WTC11 (cell line): ENCODE measurements at regions not wholly inside any gene's neighbourhood (a gene's known extent, or its start where the extent isn't known, plus 50 kb on each side); places are given as distances from the start of the nearest gene placed in this dataset.

Experiments
- ATAC-seq: fragments of 200-7000 bp; cut with Tn5 transposase; 2 replicates; pipeline ENCODE4 v1.10.0; 2021; ENCODE audit warnings: mild to moderate bottlenecking, moderate library complexity
- CTCF ChIA-PET: fragments of 300-600 bp; sonication (Branson Sonifier 250); formaldehyde crosslinking; loops from one replicate; lab custom pipeline; 2021; ENCODE audit warnings: antibody characterized with exemption; lab: Charles Lee
- POLR2A ChIA-PET: fragments of 350-600 bp; sonication (Branson Sonifier 250); formaldehyde crosslinking; loops from one replicate; lab custom pipeline; 2021; ENCODE audit warnings: antibody characterized with exemption; lab: Charles Lee
- DNase-seq: peaks from one replicate; pipeline ENCODE4 v3.0.0; 2021; ENCODE audit warnings: low spot score
- H3K27ac Mint-ChIP-seq: 2 replicates; pipeline ENCODE4 v1.8.0; 2021; ENCODE audit warnings: mixed read lengths
- H3K27me3 Mint-ChIP-seq: 2 replicates; pipeline ENCODE4 v1.8.0; 2021; ENCODE audit warnings: low read depth, mild to moderate bottlenecking, moderate library complexity, mixed read lengths
- H3K36me3 Mint-ChIP-seq: 2 replicates; pipeline ENCODE4 v1.8.0; 2021; ENCODE audit warnings: mixed read lengths
- H3K4me1 Mint-ChIP-seq: 2 replicates; pipeline ENCODE4 v1.8.0; 2022; ENCODE audit warnings: mixed read lengths
- H3K4me3 Mint-ChIP-seq: 2 replicates; pipeline ENCODE4 v1.8.0; 2021; ENCODE audit warnings: mild to moderate bottlenecking, moderate library complexity, mixed read lengths
- H3K9me3 Mint-ChIP-seq: 2 replicates; pipeline ENCODE4 v1.8.0; 2021; ENCODE audit warnings: mixed read lengths
- CREM ChIP-seq: sonication (generic); formaldehyde crosslinking; IDR thresholded peaks from 2 replicates; pipeline ENCODE4 v1.8.1; 2022; ENCODE audit warnings: mild to moderate bottlenecking, missing genetic modification reagents, moderate library complexity
- ESRRA ChIP-seq: sonication (generic); formaldehyde crosslinking; IDR thresholded peaks from 2 replicates; pipeline ENCODE4 v1.8.1; 2022; ENCODE audit warnings: mild to moderate bottlenecking, missing genetic modification reagents, borderline replicate concordance
- FOXP1 ChIP-seq: sonication (generic); formaldehyde crosslinking; IDR thresholded peaks from 2 replicates; pipeline ENCODE4 v1.8.0; 2022; ENCODE audit warnings: missing genetic modification reagents, mild to moderate bottlenecking, moderate library complexity, borderline replicate concordance
- GRHL2 ChIP-seq: fragments of 250-450 bp; sonication (Bioruptor Pico); IDR thresholded peaks from 2 replicates; pipeline ENCODE4 v1.8.0; 2022; ENCODE audit warnings: mild to moderate bottlenecking, moderate library complexity; ENCODE audit not compliant: insufficient replicate concordance, severe bottlenecking
- GTF2I ChIP-seq: fragments of 250-450 bp; sonication (Bioruptor Pico); conservative IDR thresholded peaks from 2 replicates; pipeline ENCODE4 v1.4.0; 2021; ENCODE audit warnings: mild to moderate bottlenecking
- NFE2L1 ChIP-seq: sonication (generic); formaldehyde crosslinking; IDR thresholded peaks from 2 replicates; pipeline ENCODE4 v1.8.1; 2023; ENCODE audit warnings: missing genetic modification reagents
- NFYB ChIP-seq: sonication (generic); formaldehyde crosslinking; conservative IDR thresholded peaks from 2 replicates; pipeline ENCODE4 v1.8.0; 2022; ENCODE audit warnings: low read depth, missing genetic modification reagents
- RELA ChIP-seq: sonication (generic); formaldehyde crosslinking; IDR thresholded peaks from 2 replicates; pipeline ENCODE4 v1.8.1; 2022; ENCODE audit warnings: missing genetic modification reagents, mild to moderate bottlenecking, borderline replicate concordance
- ZNF416 ChIP-seq: fragments of 250-450 bp; sonication (Bioruptor Pico); IDR thresholded peaks from 2 replicates; pipeline ENCODE4 v1.9.0; 2021; ENCODE audit warnings: mild to moderate bottlenecking, inconsistent platforms
- ZNF671 ChIP-seq: fragments of 250-450 bp; sonication (Bioruptor Pico); IDR thresholded peaks from 2 replicates; pipeline ENCODE4 v1.8.0; 2021; ENCODE audit warnings: mild to moderate bottlenecking
- TF ChIP-seq, protein P1 (sequence below): sonication (generic); formaldehyde crosslinking; IDR thresholded peaks from 2 replicates; pipeline ENCODE4 v1.8.1; 2023; ENCODE audit warnings: mild to moderate bottlenecking, missing genetic modification reagents
- TF ChIP-seq, protein P2 (sequence below): fragments of 250-450 bp; sonication (Bioruptor Pico); conservative IDR thresholded peaks from 2 replicates; pipeline ENCODE4 v1.9.0; 2021; ENCODE audit warnings: mild to moderate bottlenecking
- TF ChIP-seq, protein P3 (sequence below): fragments of 250-450 bp; sonication (Bioruptor Pico); IDR thresholded peaks from 2 replicates; pipeline ENCODE4 v1.9.0; 2021; ENCODE audit warnings: mild to moderate bottlenecking, borderline replicate concordance
- TF ChIP-seq, protein P4 (sequence below): sonication (generic); formaldehyde crosslinking; IDR thresholded peaks from 2 replicates; pipeline ENCODE4 v1.8.0; 2023; ENCODE audit warnings: missing genetic modification reagents, mild to moderate bottlenecking, borderline replicate concordance
- TF ChIP-seq, protein P5 (sequence below): sonication (generic); formaldehyde crosslinking; IDR thresholded peaks from 2 replicates; pipeline ENCODE4 v1.8.0; 2022; ENCODE audit warnings: mild to moderate bottlenecking, missing genetic modification reagents

DNA sequence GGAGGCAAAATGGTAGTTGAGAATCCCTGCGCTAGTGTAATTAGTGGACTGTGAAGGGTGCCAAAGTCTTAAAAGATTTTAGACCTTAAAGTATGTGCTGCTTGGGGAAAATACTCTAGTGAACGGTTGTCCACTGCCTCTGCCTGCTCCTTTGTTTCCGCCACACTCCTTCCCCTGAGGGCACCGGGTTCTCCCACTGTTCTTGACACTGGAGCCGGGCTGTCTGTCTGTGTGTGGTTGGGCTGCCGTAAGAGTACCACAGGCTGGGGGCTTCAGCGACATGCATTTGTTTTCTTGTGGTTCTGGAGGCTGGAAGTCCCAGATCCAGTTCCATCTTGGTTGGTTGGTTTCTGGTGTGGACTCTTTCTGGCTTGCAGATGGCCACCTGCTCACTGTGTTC, 76.2 kb downstream of the CLDN34 start:
- H3K27me3 Mint-ChIP-seq = no peaks in the 10 kb centered on the region
- DNase-seq = no peak
- peaks cover 77% of the 10 kb centered on the region for H3K4me1 Mint-ChIP-seq
- no peaks in the 10 kb centered on the region for H3K36me3 Mint-ChIP-seq
- H3K9me3 Mint-ChIP-seq = no peaks in the 10 kb centered on the region
- TF ChIP-seq, protein P1, sequence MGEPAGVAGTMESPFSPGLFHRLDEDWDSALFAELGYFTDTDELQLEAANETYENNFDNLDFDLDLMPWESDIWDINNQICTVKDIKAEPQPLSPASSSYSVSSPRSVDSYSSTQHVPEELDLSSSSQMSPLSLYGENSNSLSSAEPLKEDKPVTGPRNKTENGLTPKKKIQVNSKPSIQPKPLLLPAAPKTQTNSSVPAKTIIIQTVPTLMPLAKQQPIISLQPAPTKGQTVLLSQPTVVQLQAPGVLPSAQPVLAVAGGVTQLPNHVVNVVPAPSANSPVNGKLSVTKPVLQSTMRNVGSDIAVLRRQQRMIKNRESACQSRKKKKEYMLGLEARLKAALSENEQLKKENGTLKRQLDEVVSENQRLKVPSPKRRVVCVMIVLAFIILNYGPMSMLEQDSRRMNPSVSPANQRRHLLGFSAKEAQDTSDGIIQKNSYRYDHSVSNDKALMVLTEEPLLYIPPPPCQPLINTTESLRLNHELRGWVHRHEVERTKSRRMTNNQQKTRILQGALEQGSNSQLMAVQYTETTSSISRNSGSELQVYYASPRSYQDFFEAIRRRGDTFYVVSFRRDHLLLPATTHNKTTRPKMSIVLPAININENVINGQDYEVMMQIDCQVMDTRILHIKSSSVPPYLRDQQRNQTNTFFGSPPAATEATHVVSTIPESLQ = no peak
- TF ChIP-seq, protein P2, sequence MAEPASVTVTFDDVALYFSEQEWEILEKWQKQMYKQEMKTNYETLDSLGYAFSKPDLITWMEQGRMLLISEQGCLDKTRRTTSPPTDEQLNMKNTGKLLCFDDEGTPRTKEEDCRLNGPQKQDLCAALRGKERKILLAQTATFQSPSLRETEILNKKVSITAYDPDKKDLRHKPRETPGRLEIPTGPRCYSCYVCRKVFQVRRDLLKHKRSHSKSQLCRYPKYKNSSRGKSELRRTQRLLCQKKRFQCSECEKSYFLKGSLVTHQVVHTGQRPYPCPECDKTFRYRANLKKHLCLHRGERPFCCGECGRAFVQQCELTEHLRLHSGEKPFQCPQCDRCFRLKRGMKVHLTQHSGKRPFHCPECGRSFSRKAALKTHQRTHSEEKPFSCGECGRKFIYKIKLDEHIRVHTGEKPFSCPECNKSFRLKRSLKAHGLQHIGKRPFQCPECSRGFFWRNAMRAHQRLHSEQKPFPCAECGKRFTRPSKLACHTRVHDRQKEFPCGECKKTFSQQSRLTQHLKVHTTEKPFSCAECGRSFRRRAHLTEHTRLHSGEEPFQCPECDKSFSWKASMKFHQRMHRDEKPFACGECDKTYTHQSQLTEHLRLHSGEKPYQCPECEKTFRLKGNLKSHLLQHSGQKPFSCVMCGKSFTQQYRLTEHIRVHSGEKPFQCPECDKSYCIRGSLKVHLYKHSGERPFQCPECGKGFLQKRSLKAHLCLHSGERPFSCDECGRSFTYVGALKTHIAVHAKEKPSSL (CRISPR knock-in tag) = no peak
- no peak for TF ChIP-seq ZNF671 (CRISPR knock-in tag)
- no peak for TF ChIP-seq ESRRA (CRISPR knock-in tag)
- no peak for TF ChIP-seq NFE2L1 (CRISPR knock-in tag)
- no peak for TF ChIP-seq NFYB
- TF ChIP-seq, protein P3, sequence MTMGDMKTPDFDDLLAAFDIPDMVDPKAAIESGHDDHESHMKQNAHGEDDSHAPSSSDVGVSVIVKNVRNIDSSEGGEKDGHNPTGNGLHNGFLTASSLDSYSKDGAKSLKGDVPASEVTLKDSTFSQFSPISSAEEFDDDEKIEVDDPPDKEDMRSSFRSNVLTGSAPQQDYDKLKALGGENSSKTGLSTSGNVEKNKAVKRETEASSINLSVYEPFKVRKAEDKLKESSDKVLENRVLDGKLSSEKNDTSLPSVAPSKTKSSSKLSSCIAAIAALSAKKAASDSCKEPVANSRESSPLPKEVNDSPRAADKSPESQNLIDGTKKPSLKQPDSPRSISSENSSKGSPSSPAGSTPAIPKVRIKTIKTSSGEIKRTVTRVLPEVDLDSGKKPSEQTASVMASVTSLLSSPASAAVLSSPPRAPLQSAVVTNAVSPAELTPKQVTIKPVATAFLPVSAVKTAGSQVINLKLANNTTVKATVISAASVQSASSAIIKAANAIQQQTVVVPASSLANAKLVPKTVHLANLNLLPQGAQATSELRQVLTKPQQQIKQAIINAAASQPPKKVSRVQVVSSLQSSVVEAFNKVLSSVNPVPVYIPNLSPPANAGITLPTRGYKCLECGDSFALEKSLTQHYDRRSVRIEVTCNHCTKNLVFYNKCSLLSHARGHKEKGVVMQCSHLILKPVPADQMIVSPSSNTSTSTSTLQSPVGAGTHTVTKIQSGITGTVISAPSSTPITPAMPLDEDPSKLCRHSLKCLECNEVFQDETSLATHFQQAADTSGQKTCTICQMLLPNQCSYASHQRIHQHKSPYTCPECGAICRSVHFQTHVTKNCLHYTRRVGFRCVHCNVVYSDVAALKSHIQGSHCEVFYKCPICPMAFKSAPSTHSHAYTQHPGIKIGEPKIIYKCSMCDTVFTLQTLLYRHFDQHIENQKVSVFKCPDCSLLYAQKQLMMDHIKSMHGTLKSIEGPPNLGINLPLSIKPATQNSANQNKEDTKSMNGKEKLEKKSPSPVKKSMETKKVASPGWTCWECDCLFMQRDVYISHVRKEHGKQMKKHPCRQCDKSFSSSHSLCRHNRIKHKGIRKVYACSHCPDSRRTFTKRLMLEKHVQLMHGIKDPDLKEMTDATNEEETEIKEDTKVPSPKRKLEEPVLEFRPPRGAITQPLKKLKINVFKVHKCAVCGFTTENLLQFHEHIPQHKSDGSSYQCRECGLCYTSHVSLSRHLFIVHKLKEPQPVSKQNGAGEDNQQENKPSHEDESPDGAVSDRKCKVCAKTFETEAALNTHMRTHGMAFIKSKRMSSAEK (CRISPR knock-in tag) = no peak
- TF ChIP-seq GTF2I (CRISPR knock-in tag) = no peak
- TF ChIP-seq, all 79 proteins: peak for 0
- Mint-ChIP-seq H3K27ac (no peak overlapping the region; the same call in 1 of the 2 replicates), H3K4me3 (no peak overlapping the region)
- CTCF ChIA-PET = no interaction called here
- ATAC-seq = no peak
- POLR2A ChIA-PET = no interaction called here

DNA sequence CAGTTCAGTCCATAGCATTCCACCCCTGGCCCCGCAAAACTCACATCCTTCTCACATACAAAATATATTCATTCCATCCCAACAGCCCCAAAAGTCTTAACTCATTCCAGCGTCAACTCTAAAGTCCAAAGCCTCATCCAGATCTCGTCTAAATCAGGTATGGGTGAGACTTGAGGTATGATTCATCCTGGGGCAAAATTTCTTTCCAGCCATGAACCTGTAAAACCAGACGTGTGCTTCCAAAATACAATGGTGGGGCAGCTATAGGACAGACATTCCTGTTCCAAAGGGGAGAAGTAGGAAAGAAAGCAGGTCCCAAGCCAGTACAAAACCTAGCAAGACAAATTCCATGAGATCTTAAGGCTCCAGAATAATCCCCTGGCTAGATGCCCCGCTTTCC, 76.9 kb downstream of the CLDN34 start:
- H3K4me1 Mint-ChIP-seq = peaks cover 80% of the 10 kb centered on the region
- ATAC-seq (no peak), DNase-seq (no peak)
- H3K36me3 Mint-ChIP-seq = no peaks in the 10 kb centered on the region
- H3K9me3 Mint-ChIP-seq = no peaks in the 10 kb centered on the region
- CTCF ChIA-PET = no interaction called here
- H3K4me3 Mint-ChIP-seq = no peak overlapping the region
- H3K27ac Mint-ChIP-seq = no peak overlapping the region
- H3K27me3 Mint-ChIP-seq = no peaks in the 10 kb centered on the region
- POLR2A ChIA-PET = no interaction called here
- TF ChIP-seq GRHL2 (CRISPR knock-in tag) = no peak
- TF ChIP-seq, protein P1 = no peak
- TF ChIP-seq ZNF671 (CRISPR knock-in tag) = no peak
- no peak for TF ChIP-seq FOXP1 (CRISPR knock-in tag)
- no peak for TF ChIP-seq CREM (CRISPR knock-in tag)
- no peak for TF ChIP-seq ZNF416 (CRISPR knock-in tag)
- TF ChIP-seq, protein P4, sequence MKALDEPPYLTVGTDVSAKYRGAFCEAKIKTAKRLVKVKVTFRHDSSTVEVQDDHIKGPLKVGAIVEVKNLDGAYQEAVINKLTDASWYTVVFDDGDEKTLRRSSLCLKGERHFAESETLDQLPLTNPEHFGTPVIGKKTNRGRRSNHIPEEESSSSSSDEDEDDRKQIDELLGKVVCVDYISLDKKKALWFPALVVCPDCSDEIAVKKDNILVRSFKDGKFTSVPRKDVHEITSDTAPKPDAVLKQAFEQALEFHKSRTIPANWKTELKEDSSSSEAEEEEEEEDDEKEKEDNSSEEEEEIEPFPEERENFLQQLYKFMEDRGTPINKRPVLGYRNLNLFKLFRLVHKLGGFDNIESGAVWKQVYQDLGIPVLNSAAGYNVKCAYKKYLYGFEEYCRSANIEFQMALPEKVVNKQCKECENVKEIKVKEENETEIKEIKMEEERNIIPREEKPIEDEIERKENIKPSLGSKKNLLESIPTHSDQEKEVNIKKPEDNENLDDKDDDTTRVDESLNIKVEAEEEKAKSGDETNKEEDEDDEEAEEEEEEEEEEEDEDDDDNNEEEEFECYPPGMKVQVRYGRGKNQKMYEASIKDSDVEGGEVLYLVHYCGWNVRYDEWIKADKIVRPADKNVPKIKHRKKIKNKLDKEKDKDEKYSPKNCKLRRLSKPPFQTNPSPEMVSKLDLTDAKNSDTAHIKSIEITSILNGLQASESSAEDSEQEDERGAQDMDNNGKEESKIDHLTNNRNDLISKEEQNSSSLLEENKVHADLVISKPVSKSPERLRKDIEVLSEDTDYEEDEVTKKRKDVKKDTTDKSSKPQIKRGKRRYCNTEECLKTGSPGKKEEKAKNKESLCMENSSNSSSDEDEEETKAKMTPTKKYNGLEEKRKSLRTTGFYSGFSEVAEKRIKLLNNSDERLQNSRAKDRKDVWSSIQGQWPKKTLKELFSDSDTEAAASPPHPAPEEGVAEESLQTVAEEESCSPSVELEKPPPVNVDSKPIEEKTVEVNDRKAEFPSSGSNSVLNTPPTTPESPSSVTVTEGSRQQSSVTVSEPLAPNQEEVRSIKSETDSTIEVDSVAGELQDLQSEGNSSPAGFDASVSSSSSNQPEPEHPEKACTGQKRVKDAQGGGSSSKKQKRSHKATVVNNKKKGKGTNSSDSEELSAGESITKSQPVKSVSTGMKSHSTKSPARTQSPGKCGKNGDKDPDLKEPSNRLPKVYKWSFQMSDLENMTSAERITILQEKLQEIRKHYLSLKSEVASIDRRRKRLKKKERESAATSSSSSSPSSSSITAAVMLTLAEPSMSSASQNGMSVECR (CRISPR knock-in tag) = no peak
- TF ChIP-seq, protein P5, sequence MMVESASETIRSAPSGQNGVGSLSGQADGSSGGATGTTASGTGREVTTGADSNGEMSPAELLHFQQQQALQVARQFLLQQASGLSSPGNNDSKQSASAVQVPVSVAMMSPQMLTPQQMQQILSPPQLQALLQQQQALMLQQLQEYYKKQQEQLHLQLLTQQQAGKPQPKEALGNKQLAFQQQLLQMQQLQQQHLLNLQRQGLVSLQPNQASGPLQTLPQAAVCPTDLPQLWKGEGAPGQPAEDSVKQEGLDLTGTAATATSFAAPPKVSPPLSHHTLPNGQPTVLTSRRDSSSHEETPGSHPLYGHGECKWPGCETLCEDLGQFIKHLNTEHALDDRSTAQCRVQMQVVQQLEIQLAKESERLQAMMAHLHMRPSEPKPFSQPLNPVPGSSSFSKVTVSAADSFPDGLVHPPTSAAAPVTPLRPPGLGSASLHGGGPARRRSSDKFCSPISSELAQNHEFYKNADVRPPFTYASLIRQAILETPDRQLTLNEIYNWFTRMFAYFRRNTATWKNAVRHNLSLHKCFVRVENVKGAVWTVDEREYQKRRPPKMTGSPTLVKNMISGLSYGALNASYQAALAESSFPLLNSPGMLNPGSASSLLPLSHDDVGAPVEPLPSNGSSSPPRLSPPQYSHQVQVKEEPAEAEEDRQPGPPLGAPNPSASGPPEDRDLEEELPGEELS (CRISPR knock-in tag) = no peak
- TF ChIP-seq, protein P2 (CRISPR knock-in tag) = no peak
- no peak for TF ChIP-seq RELA
